Large intestine (tissue), 3 donors: ENCODE measurements at regions not wholly inside any gene's neighbourhood (a gene's known extent, or its start where the extent isn't known, plus 50 kb on each side); places are given as distances from the start of the nearest gene placed in this dataset.
"Not testable (repeated sequence)": the region's sequence is repeated elsewhere in the genome, so short reads cannot be mapped to it uniquely, and the experiment has no call there.

ENCODE experiments used
- DNase-seq, 2 donors: peaks; one replicate each; pipeline versions ENCODE4 v3.0.0 to v3.0.0-alpha.2; 2013
- H3K27ac ChIP-seq: one replicate; pipeline ENCODE4 v1.5.1; 2013; ENCODE audit warnings: low read length
- H3K27me3 ChIP-seq: 2 replicates; pipeline ENCODE4 v1.6.1; 2013; ENCODE audit warnings: low read length; ENCODE audit not compliant: control insufficient read depth, insufficient read depth
- H3K36me3 ChIP-seq: 2 replicates; pipeline ENCODE4 v1.6.1; 2013; ENCODE audit warnings: low read length; ENCODE audit not compliant: control insufficient read depth, insufficient read depth
- H3K4me1 ChIP-seq: one replicate; pipeline ENCODE4 v1.6.1; 2013; ENCODE audit warnings: low read length; ENCODE audit not compliant: control insufficient read depth, insufficient read depth
- H3K4me3 ChIP-seq: one replicate; pipeline ENCODE4 v1.5.1; 2013; ENCODE audit warnings: low read length
- H3K9me3 ChIP-seq: one replicate; pipeline ENCODE4 v1.6.1; 2013; ENCODE audit warnings: mild to moderate bottlenecking, low read depth, low read length, moderate library complexity; ENCODE audit not compliant: control insufficient read depth
- WGBS: methylation state at CpG from one replicate; pipeline ENCODE4 v1.1.5; 2013; ENCODE audit warnings: low lambda C conversion rate; ENCODE audit not compliant: insufficient coverage; 5-methylcytosine and 5-hydroxymethylcytosine counted together

- no CpG with 5 or more reads among the region's 3 CpGs for WGBS
- Histone ChIP-seq H3K27ac (no peak overlapping the region), H3K36me3 (no peaks in the 10 kb centered on the region), H3K9me3 (no peaks in the 10 kb centered on the region), H3K4me1 (no peaks in the 10 kb centered on the region), H3K27me3 (no peaks in the 10 kb centered on the region), H3K4me3 (no peak overlapping the region)
- DNase-seq: no peak
Measured at GRCh38 chr20:55667955-55668354, 337.4 kb downstream of the CBLN4 start.

DNA sequence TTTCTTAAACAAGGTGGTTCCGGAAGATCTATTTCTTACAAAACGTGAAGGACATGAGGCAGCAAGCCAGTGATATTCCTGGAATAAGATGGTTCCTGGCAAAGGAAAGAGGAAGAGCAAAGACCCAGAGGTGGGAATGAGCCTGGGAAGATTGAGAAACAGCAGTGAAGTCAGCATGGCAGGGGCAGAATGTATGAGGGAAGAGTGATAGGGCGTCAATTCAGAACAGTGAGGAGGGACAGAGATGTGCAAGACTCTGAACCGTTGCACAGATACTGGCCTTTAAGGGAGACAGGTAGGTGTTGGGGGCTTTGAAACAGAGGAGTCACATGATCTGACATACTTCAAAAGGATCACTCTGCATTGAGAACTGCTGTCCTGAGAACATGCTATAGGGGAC, 338.3 kb downstream of the CBLN4 start:
- Histone ChIP-seq H3K27me3 (no peaks in the 10 kb centered on the region), H3K9me3 (no peaks in the 10 kb centered on the region), H3K4me1 (no peaks in the 10 kb centered on the region), H3K36me3 (no peaks in the 10 kb centered on the region), H3K4me3 (no peak overlapping the region), H3K27ac (no peak overlapping the region)
- WGBS: 100% methylated on average over 2 of the region's 4 CpGs
- DNase-seq: no peak

DNA sequence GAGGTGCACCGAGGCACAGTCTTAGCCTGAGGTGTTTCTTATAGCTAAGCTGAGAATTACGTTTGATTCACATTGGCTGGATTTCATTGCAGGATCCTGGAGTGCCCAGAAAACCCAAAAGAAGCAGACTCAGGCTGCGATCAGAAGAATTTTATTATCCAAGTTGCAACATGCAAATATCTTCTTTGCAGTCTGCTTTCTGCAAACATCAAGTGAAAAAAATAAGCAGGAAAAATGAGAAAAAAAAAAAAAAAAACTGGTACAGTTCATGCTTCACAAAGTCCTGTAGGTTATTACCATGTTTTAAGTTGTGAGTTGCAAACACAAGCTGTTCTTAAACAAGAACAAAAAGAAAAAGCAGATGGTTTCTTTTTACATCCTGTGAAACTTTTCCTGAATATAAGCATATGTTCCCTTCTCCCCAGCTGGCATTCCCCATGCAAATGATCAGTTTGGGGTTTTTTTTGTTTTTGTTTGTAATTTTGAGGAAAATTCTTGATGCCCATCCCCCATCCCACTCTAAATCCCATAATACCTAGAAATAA, 349.0 kb downstream of the CBLN4 start:
- Histone ChIP-seq H3K27ac (no peak overlapping the region), H3K36me3 (no peaks in the 10 kb centered on the region), H3K9me3 (no peaks in the 10 kb centered on the region), H3K4me3 (no peak overlapping the region), H3K27me3 (no peaks in the 10 kb centered on the region), H3K4me1 (no peaks in the 10 kb centered on the region)
- 73% methylated on average over 2 of the region's 3 CpGs for WGBS
- DNase-seq: no peak

DNA sequence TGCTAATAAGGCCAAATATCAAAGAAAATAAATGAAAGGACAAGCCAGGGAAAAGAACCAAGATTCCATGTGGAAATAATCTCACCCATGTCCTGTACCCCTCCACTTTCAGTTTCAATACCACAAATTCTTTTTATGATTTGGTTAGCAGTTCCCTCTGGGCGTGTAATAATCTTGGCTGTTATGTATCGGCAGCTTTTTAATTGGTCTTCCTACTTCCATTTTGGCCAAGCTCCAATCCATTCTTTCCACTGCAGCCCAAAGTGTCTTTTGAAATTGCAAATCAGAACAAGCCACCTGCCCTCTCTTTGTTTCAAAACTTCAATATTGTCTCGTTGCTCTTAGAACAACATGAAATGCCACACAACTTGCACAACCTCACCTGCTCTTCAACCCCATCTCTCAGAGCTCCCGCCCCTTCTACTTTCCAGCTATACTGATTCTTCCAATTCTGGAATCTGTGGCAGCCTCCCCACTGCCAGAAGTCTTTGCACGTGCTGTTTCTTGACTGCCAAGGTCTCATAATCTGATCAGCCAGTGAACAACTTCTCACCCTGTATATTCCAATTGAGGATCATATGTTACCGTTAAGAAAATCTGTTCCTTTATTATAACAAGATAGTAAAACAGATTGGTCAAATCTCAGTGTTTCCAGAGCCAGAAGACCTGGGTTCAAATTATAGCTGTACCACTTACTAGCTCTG, 354.5 kb downstream of the CBLN4 start:
- H3K27ac ChIP-seq: no peak overlapping the region
- WGBS: 74% methylated on average over 3 of the region's 6 CpGs
- H3K27me3 ChIP-seq: no peaks in the 10 kb centered on the region
- H3K36me3 ChIP-seq: no peaks in the 10 kb centered on the region
- H3K4me1 ChIP-seq: no peaks in the 10 kb centered on the region
- no peak overlapping the region for H3K4me3 ChIP-seq
- no peak for DNase-seq
- no peaks in the 10 kb centered on the region for H3K9me3 ChIP-seq

DNA sequence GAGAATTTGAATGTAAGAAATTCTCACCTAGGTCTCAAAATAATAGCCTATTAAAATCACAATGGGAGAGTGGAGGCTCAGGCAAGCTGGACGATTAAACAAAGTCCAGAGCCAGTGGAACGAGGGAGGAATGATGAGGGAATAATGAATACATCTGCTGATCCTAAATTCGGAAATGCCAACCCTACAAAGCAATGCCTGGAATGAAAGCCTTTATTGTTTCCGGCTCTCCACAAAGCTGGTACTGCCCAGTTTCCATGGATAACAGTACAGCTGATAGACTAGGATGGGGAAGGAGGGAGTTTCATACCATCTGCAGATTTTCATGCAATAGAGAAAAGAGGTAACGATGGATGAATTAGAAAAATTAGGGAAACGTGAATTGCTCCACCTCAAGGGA, 356.1 kb downstream of the CBLN4 start:
- H3K36me3 ChIP-seq: no peaks in the 10 kb centered on the region
- H3K4me1 ChIP-seq: no peaks in the 10 kb centered on the region
- no peak for DNase-seq
- H3K27me3 ChIP-seq: no peaks in the 10 kb centered on the region
- no peak overlapping the region for H3K4me3 ChIP-seq
- no peaks in the 10 kb centered on the region for H3K9me3 ChIP-seq
- WGBS: 91% methylated on average over 5 of the region's 6 CpGs
- no peak overlapping the region for H3K27ac ChIP-seq

GRCh38 chr20:55646851-55647250, 358.5 kb downstream of the CBLN4 start:
- Histone ChIP-seq H3K27me3 (no peaks in the 10 kb centered on the region), H3K9me3 (no peaks in the 10 kb centered on the region), H3K4me1 (no peaks in the 10 kb centered on the region), H3K4me3 (no peak overlapping the region), H3K27ac (no peak overlapping the region), H3K36me3 (no peaks in the 10 kb centered on the region)
- WGBS: 100% methylated on average over 2 of the region's 4 CpGs
- DNase-seq: no peak

DNA sequence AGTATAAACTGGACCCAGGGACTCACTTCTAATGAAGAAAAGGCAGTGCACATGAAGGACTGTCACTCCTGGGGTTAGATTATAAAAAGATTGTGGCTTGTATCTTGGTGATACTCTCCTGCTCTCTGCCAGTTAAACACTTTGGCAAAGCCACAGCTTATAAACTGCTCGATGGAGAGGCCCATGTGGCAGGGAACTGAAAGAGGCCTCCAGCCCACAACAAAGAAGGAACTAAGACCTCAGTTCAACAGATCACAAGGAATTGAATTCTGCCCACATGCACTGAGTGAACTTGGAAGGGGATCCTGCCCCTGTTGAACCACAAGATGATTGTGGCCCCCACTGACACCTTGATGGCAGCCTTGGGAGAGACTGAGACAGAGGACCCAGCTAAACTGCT, 363.8 kb downstream of the CBLN4 start:
- DNase-seq: no peak
- no peaks in the 10 kb centered on the region for H3K36me3 ChIP-seq
- H3K9me3 ChIP-seq: no peaks in the 10 kb centered on the region
- H3K27me3 ChIP-seq: no peaks in the 10 kb centered on the region
- H3K27ac ChIP-seq: no peak overlapping the region
- no CpG with 5 or more reads among the region's 1 CpG for WGBS
- no peak overlapping the region for H3K4me3 ChIP-seq
- no peaks in the 10 kb centered on the region for H3K4me1 ChIP-seq

DNA sequence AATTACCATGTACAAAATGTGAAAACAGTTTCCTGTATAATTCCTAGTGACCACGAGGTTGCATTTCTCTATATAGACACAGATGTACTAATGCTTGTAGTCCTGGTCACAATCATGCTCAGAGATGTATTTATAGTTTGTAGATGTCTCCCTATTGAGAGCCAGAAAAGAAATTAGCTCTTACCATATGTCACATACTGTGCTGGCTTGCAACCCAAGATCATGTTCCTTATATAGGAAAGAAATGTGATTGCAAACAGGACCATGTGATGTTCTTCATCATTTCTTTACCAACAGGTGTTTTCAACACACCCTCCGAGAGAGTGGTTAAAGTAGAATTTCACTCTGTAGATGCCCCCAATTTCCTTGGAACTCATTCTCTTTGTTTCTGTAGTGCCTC, 369.4 kb downstream of the CBLN4 start:
- no CpG with 5 or more reads among the region's 2 CpGs for WGBS
- H3K27me3 ChIP-seq: no peaks in the 10 kb centered on the region
- no peaks in the 10 kb centered on the region for H3K4me1 ChIP-seq
- no peaks in the 10 kb centered on the region for H3K36me3 ChIP-seq
- H3K9me3 ChIP-seq: no peaks in the 10 kb centered on the region
- DNase-seq: no peak
- no peak overlapping the region for H3K27ac ChIP-seq
- H3K4me3 ChIP-seq: no peak overlapping the region

DNA sequence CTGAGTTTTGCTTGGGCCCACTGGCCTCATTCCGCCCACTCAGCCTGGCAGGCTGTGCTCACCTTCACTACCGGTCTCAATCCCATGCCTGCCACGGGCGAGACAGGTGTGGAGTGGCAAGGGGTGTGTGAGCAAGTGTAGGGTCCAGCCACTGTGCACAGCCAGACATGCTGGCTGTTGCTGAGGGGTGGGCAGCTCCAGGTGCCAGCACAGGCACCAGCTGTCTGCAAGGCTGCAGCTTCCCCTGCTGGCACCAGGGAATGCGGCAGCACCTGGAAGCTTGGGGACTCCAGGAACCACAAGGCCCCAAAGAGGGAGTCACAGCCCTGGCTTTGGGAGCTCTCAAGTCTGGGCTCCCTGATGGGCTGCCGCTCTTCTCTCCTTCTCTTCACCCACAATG, 372.7 kb downstream of the CBLN4 start:
- no peaks in the 10 kb centered on the region for H3K36me3 ChIP-seq
- no peaks in the 10 kb centered on the region for H3K4me1 ChIP-seq
- no CpG with 5 or more reads among the region's 6 CpGs for WGBS
- no peak for DNase-seq
- no peaks in the 10 kb centered on the region for H3K9me3 ChIP-seq
- no peaks in the 10 kb centered on the region for H3K27me3 ChIP-seq
- H3K27ac ChIP-seq: no peak overlapping the region
- H3K4me3 ChIP-seq: no peak overlapping the region

DNA sequence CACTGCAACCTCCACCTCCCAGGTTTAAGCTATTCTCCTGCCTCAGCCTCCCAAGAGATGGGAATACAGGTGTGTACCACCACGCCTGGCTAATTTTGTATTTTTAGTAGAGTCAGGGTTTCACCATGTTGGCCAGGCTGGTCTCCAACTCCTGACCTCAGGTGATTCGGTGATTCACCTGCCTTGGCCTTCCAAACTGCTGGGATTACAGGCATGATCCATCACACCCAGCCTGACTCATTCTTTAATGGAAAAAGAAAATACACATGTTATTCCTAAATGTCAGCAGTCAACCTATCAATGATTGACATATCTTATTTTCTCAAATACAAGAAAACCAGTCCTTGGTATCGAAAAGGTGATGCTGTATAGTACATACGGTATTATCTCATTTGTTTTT, 376.2 kb downstream of the CBLN4 start:
- not testable (repeated sequence) for H3K27me3 ChIP-seq, H3K36me3 ChIP-seq, H3K4me3 ChIP-seq, H3K9me3 ChIP-seq, H3K4me1 ChIP-seq, H3K27ac ChIP-seq, DNase-seq
- 88% methylated on average over 1 of the region's 4 CpGs for WGBS

DNA sequence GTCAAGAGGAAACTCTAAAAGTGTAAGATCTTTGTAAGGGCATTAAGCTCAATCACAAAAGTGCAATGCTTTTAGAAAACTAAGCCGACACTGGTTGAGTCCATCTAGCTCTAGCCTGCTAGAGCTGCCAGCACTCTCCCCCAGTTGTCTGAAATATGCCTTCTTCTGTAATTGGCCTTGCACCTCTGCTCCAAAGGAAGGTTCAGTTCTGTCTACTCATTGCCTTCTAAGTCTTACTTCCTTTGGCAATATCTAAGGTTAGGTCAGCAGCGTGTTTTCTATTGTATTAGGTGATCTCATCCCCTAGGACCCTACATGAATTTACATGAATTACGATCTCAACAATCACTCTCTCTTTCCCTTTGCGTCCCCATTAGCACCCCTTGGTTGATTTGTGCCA, 378.6 kb downstream of the CBLN4 start:
- DNase-seq: no peak
- Histone ChIP-seq H3K27ac (no peak overlapping the region), H3K9me3 (no peaks in the 10 kb centered on the region), H3K4me1 (no peaks in the 10 kb centered on the region), H3K4me3 (no peak overlapping the region), H3K27me3 (no peaks in the 10 kb centered on the region), H3K36me3 (no peaks in the 10 kb centered on the region)
- 100% methylated on average over 1 of the region's 4 CpGs for WGBS
